OCI-M1 (cell line): ENCODE measurements at regions not wholly inside any gene's neighbourhood (a gene's known extent, or its start where the extent isn't known, plus 50 kb on each side); places are given as distances from the start of the nearest gene placed in this dataset.
A peak's percentile ranks its signal among the peaks of the same experiment; 100 is the strongest.
"Not testable (repeated sequence)": the region's sequence is repeated elsewhere in the genome, so short reads cannot be mapped to it uniquely, and the experiment has no call there.

Experiments used
- DNase-seq: peaks from one replicate; lab custom pipeline; 2025; lab: John Stamatoyannopoulos, UW

GRCh38 chr16:5761592-5761991 is 664.0 kb upstream of the EEF2KMT start:
- no peak for DNase-seq

- DNase-seq, result no peak
Measured at GRCh38 chr16:5758281-5758680, 660.7 kb upstream of the EEF2KMT start.

DNA sequence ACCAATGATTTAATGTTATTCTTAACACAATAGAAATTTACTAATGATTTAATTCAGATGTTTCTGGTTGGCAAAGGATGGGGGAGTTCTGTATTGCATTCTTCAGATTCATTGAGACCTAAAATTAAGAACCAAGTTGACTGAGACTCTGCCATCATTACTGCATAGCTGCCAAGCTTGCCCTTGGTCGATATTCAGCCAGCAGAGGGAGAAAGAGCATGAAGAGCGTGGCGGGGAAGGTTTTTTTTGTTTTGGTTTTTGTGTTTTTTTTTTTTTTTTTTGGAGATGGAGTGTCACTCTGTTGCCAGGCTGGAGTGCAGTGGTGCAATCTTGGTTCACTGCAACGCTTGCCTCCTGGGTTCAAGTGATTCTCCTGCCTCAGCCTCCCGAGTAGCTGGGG is 659.4 kb upstream of the EEF2KMT start:
- DNase-seq, result no peak

DNA sequence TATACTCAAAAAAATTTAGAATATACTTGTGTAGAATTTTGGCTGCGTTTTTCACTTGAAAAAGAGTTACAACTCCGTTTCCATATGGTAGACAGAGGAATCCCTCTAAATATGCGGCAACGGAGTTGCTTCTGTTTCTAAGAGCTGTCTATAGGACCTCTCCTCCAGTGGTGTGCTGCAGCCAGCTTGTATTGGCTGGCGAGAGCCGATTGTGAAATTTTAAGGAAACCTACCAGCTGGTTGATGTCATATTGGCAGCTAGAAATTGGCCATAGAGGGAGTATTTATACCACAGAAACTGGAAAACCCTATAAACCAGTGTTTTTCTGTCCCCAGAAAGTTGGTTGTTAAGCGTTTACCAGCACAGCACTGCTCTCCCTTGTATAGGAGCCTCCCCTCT is 655.8 kb upstream of the EEF2KMT start:
- no peak for DNase-seq

- no peak for DNase-seq
Measured at GRCh38 chr16:5751216-5751615, 653.6 kb upstream of the EEF2KMT start.

- not testable (repeated sequence) for DNase-seq
Measured at GRCh38 chr16:5750439-5750838, 652.8 kb upstream of the EEF2KMT start.

DNA sequence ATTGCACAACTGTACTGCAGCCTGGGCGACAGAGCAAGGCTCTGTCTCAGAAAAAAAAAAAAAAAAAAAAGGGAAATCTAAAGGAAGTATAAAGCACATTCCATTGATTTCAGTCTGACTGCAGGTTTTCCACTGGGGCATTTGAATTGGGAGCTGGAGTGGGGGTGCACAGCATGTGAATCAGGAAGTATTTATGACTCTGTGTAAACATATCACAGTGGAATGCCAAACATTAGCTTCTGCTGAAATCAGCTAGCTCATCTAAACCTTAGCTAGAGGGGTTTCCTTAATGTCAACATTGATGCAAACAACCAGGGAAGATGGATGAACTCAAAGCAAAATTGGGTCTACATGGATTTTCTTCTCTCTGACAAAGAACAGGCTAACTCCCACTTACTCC is 641.0 kb upstream of the EEF2KMT start:
- DNase-seq, result no peak

DNA sequence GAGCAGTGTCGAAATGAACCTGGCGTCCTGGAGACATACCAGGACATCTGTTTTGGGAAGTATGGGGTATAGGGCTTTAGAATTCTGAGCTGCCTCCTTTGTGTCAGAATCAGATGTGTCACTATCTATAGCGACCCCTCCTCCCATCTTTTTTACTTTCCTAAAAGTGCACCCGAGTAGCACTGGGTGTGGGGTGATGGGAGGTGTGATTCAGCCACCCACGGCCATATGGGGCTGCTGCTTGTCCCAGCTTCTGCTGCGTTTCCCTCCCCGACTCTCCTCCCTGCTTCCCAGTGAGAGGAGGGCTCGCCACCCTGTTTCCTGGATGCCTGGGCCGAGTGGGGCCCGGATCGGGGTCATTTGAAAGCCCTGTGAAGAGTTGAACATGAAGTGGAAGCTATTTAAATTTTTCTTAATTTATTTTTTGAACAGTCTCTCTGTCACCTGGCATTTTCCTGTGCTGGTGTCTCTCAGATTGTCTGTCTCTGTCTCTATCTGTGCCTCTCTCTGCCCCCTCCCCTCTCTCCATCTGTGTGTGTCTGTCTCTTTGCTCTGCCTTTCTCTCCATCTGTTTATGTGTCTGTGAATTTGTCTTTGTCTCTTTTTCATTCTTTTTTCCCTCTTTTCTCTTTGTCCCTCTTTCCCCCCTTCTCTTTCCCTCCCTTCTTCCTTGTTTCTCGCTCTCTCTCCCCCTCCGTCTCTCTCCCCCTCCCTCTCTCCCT is 638.8 kb upstream of the EEF2KMT start:
- DNase-seq, result no peak

DNA sequence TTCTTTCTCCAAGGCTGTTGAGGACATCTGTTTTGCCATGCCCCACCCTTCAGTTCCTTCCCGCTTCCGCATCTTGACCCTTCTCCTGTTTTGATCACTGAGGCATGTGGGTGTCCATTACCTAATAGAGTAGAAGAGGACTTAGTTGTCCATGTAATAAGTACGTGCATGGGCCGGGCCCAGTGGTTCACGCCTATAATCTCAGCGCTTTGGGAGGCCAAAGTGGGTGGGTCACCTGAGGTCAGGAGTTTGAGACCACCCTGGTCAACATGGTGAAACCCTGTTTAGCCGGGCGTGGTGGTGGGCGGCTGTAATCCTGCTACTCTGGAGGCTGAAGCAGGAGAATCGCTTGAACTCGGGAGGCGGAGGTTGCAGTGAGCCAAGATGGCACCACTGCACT is 637.8 kb upstream of the EEF2KMT start:
- no peak for DNase-seq

DNA sequence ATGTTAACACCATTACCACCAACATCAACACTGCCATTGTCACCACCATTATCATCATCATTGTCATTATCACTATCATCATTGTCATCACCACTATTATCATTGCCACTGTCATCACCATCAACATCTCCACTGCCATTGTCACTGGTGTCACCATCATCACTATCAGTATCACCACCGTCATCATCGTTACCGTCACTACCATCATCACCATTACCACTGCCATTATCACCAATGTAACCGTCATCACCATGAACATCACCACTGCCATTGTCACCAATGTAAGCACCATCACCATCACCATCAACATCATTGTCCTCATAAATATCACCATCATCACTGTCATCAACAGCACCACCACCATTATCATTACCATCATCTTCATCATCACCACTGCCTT is 633.2 kb upstream of the EEF2KMT start:
- DNase-seq, result no peak

GRCh38 chr16:5722116-5722619 is 624.6 kb upstream of the EEF2KMT start:
- no peak for DNase-seq

GRCh38 chr16:5715155-5715554 is 617.6 kb upstream of the EEF2KMT start:
- DNase-seq, result no peak

GRCh38 chr16:5709889-5710288 is 612.3 kb upstream of the EEF2KMT start:
- peak; percentile 1 for DNase-seq

DNA sequence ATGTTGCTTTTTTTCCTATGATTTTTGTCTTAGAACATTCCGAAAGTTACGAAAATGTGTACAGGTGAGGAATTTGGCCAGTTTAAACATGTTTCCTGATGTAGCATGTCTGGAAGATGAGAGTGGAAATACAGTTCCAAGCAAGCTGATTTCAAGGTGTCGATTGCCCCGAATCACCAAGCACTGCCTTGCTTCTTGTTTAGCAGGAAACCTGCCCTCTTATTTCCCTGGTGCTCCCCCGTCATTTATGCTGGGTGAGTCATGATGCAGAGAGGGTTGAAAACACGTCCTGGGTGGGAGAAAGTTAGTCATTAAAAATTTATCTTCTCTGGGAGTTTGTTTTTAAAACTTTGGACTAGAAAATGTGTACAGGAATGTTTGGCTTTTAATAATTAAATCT is 608.6 kb upstream of the EEF2KMT start:
- DNase-seq, result no peak

DNA sequence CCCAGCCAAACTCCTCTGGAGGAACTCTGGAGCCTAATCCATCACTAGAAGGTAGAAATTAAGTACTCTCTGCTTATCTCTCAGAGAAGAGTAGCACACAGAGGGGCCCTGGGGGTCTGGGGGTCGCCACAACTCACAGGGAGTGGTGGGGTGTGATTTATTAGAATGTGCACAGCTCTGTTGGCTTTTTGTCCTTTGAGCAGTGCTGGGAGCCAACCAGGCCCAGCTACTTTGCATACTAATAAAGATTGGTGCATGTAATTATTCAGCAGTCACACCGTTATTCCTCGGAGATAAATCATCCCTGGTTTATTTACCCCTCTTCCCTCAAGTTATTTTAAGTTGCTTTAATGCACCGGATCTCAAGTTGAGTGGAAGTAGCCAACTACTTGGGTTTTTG is 606.7 kb upstream of the EEF2KMT start:
- DNase-seq, result no peak

- no peak for DNase-seq
Measured at GRCh38 chr16:5693426-5693825, 595.8 kb upstream of the EEF2KMT start.

GRCh38 chr16:5681966-5682365 is 584.4 kb upstream of the EEF2KMT start:
- DNase-seq, result no peak

GRCh38 chr16:5678371-5678770 is 580.8 kb upstream of the EEF2KMT start:
- DNase-seq, result peak; percentile 11

GRCh38 chr16:5671421-5671820 is 573.8 kb upstream of the EEF2KMT start:
- no peak for DNase-seq

- DNase-seq, result no peak
Measured at GRCh38 chr16:5670198-5670597, 572.6 kb upstream of the EEF2KMT start.

GRCh38 chr16:5668553-5668952 is 571.0 kb upstream of the EEF2KMT start:
- peak; percentile 23 for DNase-seq

DNA sequence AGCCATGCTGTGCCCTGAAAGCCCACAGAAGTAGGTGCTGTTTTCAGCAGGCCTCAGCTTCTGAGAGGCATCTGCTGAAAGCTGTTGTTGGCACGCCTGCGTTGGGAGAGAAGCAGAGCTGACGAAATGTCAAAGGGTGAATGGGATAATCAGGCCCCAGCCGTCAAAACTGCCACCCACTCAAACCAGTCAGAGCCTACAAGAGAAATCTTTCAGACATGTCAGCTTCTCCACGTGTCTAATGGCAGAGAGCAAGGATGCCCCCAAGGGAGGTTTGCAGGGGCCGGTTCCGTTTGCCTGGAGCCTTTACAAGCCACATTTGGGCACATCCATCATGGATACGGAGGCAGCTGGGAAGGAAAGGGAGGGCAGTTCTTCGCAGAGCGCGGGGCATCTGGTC is 568.2 kb upstream of the EEF2KMT start:
- DNase-seq, result no peak

DNA sequence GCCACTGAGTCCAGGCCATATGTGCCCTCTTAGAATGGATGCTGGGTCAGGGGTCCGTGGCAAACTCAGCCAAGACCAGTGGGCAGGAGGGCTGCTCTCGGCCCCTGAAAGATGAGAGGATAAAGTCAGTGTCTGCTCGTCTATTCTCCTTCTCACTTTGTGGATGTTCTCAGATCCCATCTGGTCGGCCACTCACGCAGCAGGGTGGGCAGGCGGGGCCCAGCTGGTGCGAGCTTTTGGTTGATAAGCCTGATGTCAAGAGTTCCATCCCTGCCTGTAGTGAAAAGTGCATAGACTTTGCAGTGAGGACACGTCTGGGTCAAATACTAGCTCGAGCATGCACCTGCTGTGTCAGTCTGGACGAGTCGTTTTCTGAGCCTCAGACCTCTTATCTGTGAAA is 556.2 kb upstream of the EEF2KMT start:
- no peak for DNase-seq

- no peak for DNase-seq
Measured at GRCh38 chr16:5653041-5653440, 555.4 kb upstream of the EEF2KMT start.
